GM21367 (cell line): ENCODE measurements at regions not wholly inside any gene's neighbourhood (a gene's known extent, or its start where the extent isn't known, plus 50 kb on each side); places are given as distances from the start of the nearest gene placed in this dataset.
"Not testable (repeated sequence)": the region's sequence is repeated elsewhere in the genome, so short reads cannot be mapped to it uniquely, and the experiment has no call there.

Source experiments
- ATAC-seq: cut with Tn5 transposase; IDR thresholded peaks from one replicate; pipeline ENCODE4 v1.9.1; 2021; ENCODE audit not compliant: unreplicated experiment

- no peak for ATAC-seq
These were observed 951.4 kb downstream of the SORCS3 start for GRCh38 chr10:105592468-105592867.

GRCh38 chr10:105586451-105587098, 945.5 kb downstream of the SORCS3 start:
- no peak for ATAC-seq

DNA sequence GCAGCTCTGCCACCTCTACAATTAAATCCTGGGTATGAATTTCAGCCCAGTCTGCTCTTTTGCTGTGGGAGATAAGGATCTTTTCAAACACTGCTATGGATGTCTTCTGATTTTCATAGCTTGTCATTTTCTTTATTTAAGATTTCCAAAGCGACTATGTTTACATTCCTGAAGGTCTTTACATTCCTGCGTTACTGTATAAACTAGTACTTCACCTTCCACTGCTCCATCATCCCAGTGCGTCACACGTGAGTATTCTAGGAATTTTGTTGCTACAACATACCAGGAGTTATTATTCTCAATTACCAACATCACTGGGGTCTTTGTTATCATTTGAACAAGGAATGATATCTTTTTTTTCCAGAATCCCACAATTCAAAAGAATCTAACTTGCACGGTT, 944.7 kb downstream of the SORCS3 start:
- ATAC-seq: no peak

GRCh38 chr10:105585171-105585570, 944.1 kb downstream of the SORCS3 start:
- ATAC-seq: no peak

- no peak for ATAC-seq
These were observed 938.0 kb downstream of the SORCS3 start for GRCh38 chr10:105579112-105579511.

DNA sequence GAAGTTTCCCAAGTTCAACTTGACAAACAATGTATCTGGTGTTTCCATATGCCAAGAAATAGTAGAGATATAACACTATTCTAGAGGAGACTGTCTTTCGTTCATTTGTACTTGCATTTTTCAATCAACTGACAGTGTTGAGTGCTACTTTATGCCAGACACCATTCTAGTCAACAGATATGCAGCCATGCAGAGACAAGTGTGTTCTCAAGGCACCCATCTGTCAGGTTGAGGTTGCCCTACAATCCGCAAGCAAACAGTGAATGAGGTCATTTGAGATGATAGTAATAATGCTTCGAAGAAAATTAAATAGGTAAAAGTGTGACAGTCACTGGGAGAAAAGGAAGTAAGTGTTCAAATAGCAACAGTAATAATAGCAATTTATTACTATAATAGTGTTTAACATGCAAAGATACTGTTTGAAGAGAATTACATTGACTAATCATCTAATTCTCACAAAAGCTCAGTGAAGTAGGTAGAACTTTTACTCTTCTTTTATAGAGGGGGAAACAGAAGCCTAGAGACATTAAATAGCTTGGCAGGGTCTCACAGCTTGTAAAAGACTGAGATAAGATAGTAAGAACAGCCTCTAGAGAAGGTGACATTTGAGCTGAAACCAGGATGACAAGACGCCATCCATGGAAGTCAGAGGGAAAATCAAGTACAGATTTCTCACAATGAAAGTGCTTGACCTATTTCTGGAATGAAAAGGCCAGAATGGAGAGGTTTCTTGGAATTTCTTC, 936.9 kb downstream of the SORCS3 start:
- no peak for ATAC-seq

GRCh38 chr10:105559333-105560097, 918.4 kb downstream of the SORCS3 start:
- ATAC-seq: no peak

DNA sequence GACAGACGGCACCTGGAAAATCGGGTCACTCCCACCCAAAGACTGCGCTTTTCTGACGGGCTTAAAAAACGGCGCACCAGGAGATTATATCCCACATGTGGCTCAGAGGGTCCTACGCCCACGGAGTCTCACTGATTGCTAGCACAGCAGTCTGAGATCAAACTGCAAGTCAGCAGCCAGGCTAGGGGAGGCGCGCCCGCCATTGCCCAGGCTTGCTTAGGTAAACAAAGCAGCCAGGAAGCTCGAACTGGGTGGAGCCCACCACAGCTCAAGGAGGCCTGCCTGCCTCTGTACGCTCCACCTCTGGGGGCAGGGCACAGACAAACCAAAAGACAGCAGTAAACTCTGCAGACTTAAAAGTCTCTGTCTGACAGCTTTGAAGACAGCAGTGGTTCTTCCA, 909.4 kb downstream of the SORCS3 start:
- ATAC-seq: not testable (repeated sequence)

DNA sequence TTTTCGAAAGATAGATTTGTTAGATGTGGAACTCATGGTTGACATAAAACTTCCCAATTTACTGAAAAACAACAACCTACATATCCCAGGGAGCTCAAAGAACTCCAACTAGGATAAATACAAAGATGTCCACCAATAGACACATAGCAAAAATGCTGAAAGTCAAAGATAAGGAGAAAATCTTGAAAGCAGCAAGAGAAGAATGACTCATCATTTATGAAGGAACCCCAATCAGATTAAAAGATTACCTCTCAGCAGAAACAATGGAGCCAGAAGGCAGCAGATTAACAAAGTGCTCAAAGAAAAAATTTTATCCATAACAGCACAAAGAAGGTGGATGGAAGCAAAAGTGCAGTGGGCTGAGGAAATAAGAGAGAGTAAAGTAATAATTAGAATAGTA, 908.6 kb downstream of the SORCS3 start:
- no peak for ATAC-seq

DNA sequence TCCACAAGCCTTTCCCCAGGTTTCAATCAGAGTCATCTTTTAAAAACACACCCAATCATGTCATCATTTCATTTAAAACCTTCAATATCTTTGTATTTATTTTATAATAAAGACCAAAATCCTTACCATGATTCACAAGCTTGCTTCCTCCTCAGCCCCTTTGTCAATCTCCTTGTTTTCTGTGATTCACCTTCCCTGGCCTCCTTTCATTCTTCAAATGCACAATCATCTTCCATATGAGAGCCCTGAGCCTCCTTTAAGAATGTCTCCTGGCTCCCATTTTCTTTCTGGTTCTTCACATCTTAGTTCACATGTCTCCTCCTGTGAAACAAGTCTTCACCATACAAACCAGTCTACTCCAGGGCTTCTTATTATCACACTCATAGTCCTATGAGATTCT, 904.0 kb downstream of the SORCS3 start:
- no peak for ATAC-seq

GRCh38 chr10:105540381-105540780, 899.3 kb downstream of the SORCS3 start:
- no peak for ATAC-seq

DNA sequence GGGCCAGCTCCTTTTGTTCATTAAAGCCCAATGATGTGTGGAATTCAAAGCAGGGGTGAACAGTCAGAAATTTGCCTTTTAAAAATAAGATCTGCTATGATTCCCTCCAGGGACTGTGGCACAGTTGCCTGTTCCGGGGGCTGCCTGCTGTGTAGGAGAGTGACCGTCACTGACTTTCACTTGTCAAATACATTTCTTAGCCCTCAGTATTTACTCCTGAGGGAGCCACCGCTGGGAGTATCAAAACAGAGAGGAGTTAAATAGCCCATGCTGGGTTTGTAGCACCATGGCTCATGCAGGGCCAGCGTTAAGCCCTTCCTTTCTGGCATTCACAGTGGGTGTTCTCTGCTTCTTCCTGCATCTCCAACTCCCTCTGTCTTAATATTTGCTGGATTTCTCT, 897.8 kb downstream of the SORCS3 start:
- ATAC-seq: no peak

DNA sequence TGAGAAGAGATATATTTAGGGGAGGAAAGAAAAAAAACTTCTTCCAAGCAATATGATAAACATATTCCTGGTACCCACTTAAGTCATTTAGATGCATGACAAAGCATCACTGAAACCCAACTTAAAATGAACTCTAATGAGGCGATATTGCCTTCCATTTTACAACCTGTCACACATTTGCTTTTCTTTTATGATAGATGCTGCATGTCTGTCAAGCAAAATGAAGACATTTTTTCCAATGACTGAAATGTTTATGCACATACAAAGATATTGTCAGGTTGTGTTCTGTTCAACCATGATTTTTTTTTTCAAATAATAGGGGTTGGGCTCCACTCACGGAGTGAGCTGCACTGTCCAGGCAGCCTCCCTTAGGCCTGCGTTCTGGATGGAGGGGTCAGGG, 894.4 kb downstream of the SORCS3 start:
- ATAC-seq: no peak

DNA sequence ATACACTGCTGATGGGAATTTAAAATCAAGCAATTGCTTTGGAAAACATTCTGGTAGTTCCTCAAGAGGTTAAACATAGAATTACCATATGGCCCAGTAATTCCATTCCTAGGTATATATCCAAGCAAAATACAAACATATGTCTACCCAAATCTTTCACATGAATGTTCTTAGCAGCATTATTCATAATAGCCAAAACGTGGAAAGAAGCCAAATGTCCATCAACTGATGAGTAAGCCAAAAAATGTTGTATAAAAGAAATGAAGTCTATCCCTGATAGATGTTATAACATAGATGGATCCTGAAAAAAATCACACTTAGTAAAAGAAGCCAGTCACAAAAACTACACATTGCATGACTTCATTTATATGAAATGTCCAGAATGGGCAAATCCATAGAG, 893.0 kb downstream of the SORCS3 start:
- ATAC-seq: no peak

DNA sequence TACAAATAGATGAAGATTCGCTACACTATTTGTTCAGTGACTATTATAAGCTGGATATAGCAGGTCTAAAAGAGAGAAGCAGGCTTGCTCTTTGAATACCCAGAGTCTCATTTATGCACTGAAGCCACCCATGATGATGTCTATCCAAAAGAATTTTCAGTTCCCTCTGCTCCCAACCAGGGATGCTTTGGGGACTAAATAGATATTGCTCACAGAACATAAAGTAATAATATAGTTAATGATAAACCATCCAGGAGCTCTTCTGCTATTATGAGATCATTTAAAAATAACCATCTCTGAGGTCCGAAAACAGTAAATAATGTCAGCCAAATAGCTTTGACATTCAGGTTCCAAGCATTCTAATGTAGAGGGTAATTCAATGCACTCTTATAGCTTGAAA, 875.4 kb downstream of the SORCS3 start:
- no peak for ATAC-seq

GRCh38 chr10:105514106-105514505, 873.0 kb downstream of the SORCS3 start:
- ATAC-seq: no peak

GRCh38 chr10:105509517-105509916, 868.4 kb downstream of the SORCS3 start:
- ATAC-seq: no peak

DNA sequence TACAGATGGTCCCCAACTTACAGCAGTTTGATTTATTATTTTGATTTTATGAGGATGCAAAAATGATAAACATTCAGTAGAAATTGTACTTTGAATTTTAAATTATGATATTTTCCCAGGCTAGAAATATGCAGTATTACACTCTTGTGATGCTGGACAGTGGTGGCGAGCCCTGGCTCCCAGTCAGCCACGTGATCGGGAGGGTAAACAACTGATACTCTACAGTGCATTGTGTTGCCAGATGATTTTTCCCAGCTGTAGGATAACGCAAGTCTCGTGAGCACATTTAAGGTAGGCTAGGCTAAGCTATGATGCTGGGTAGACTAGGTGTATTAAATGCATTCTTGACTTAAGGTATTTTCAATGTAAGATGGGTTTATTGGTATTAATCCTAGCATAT, 865.2 kb downstream of the SORCS3 start:
- ATAC-seq: no peak

DNA sequence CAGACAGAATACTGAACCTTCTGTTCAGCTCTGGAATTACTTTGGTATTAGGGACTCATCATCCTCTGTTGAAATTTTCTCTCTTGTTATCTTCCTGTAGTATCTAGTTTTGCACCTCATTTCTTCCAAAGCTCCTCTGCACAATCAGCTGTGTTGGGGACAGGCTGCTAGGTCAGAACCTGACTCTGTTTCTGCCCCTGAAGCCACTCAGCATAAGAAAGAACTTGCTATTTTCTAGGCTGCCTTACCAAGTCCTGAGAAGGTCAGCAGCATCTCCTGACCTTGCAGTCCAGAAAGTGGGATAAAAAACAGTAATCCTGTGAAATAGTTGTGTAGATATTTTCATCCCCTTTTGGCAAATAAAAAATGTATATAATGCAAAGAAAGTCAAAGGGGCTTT, 862.6 kb downstream of the SORCS3 start:
- no peak for ATAC-seq

GRCh38 chr10:105502058-105502457, 861.0 kb downstream of the SORCS3 start:
- ATAC-seq: no peak

DNA sequence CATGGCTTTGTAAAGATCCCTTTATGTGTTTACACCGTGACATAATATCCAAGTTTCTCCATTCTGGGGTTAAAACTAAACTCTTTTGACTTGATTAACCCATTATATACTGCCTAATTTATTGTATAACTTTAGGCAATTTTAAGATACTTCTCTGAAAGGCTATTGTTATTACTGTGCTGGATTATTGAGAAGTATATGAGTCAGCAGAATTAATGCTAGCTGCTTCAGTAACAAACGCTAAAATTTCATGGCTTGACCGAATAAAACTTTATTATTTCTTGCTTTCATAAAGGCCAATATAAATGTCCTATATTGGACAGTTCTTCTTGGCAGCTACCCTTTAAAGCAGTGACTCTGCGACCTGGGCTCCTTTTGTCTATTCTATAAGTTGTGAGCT, 853.9 kb downstream of the SORCS3 start:
- no peak for ATAC-seq

GRCh38 chr10:105494303-105494702, 853.2 kb downstream of the SORCS3 start:
- no peak for ATAC-seq
